ENCODE measurements at regions not wholly inside any gene's neighbourhood (a gene's known extent, or its start where the extent isn't known, plus 50 kb on each side); places are given as distances from the start of the nearest gene placed in this dataset.

DNA sequence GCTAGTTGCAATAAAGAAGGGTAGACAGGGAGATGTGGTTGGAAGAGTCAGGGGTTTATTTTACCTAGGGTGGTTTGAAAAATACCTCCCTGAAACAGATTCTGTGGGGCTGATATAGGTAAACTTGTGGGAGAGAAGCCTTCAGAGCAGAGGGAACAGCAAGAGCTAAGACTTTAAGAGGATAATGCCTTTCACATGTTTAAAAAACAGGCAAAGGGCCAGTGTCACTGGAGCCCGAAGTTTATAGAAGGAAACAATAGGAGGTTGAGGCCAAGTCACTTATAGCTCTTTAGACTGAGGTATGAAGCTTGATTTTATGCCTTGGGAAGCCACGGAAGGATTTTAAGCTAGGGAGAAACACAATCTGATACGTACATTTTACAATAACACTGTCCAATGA lies 448.7 kb downstream of the TAFA4 start:
- TF ChIP-seq POLR2AphosphoS5 (IDR thresholded peaks at IDR 0.05): no peak
- TF ChIP-seq, protein P1, sequence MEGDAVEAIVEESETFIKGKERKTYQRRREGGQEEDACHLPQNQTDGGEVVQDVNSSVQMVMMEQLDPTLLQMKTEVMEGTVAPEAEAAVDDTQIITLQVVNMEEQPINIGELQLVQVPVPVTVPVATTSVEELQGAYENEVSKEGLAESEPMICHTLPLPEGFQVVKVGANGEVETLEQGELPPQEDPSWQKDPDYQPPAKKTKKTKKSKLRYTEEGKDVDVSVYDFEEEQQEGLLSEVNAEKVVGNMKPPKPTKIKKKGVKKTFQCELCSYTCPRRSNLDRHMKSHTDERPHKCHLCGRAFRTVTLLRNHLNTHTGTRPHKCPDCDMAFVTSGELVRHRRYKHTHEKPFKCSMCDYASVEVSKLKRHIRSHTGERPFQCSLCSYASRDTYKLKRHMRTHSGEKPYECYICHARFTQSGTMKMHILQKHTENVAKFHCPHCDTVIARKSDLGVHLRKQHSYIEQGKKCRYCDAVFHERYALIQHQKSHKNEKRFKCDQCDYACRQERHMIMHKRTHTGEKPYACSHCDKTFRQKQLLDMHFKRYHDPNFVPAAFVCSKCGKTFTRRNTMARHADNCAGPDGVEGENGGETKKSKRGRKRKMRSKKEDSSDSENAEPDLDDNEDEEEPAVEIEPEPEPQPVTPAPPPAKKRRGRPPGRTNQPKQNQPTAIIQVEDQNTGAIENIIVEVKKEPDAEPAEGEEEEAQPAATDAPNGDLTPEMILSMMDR (IDR thresholded peaks at IDR 0.05 in 8 of 11, conservative IDR thresholded peaks at IDR 0.05 in 3 of 11): no peak
